H1 (cell line): ENCODE measurements at regions not wholly inside any gene's neighbourhood (a gene's known extent, or its start where the extent isn't known, plus 50 kb on each side); places are given as distances from the start of the nearest gene placed in this dataset.

ENCODE experiments used
- BACH1 ChIP-seq: IDR thresholded peaks from 2 replicates; pipeline ENCODE4 v1.6.1; 2012; ENCODE audit warnings: low read length, improper control_type of control experiment
- CTCF ChIP-seq, 3 experiments: IDR thresholded peaks; 1 replicate in 2 of 3; 2 replicates in 1 of 3; pipeline versions ENCODE4 v1.5.1 to v1.6.1; 2011; ENCODE audit warnings: low read length in 3 of 3, mild to moderate bottlenecking in 3 of 3, inconsistent platforms in 2 of 3, low read depth in 1 of 3, moderate library complexity in 1 of 3; ENCODE audit not compliant: insufficient read depth in 1 of 3; ENCODE audit errors: control extremely low read depth in 1 of 3
- MAFK ChIP-seq: IDR thresholded peaks from 2 replicates; pipeline ENCODE4 v1.6.1; 2012; ENCODE audit warnings: low read depth, mild to moderate bottlenecking, improper control_type of control experiment, low read length
- PHF8 ChIP-seq: fragments of 200-600 bp; sonication (generic); conservative IDR thresholded peaks from 2 replicates; pipeline ENCODE4 v1.7.1; 2012; ENCODE audit warnings: low read depth, mild to moderate bottlenecking, inconsistent platforms, low read length, moderate library complexity
- POLR2A ChIP-seq, 2 experiments: IDR thresholded peaks; 1 replicate in 1 of 2; 2 replicates in 1 of 2; pipeline ENCODE4 v1.6.1; 2011; ENCODE audit warnings: low read depth in 2 of 2, low read length in 2 of 2, mild to moderate bottlenecking in 2 of 2; ENCODE audit errors: control extremely low read depth in 1 of 2
- POLR2AphosphoS5 ChIP-seq: IDR thresholded peaks from 2 replicates; pipeline ENCODE4 v1.6.1; 2011; ENCODE audit warnings: low read depth, low read length
- SIN3A ChIP-seq, 2 experiments: IDR thresholded peaks in 1 of 2; conservative IDR thresholded peaks in 1 of 2; 2 replicates each; pipeline ENCODE4 v1.6.1; 2011 to 2012; ENCODE audit warnings: low read length in 2 of 2, improper control_type of control experiment in 1 of 2, low read depth in 1 of 2, mild to moderate bottlenecking in 1 of 2
- SP1 ChIP-seq: IDR thresholded peaks from 2 replicates; pipeline ENCODE4 v1.6.1; 2011; ENCODE audit warnings: low read depth, low read length
- SP4 ChIP-seq: IDR thresholded peaks from 2 replicates; pipeline ENCODE4 v1.6.1; 2012; ENCODE audit warnings: low read length, inconsistent platforms

- TF ChIP-seq CTCF (IDR thresholded peaks at IDR 0.05; ENCODE audit: control extremely low read depth in 1 of 3, insufficient read depth in 1 of 3, low read depth in 1 of 3, low read length in 3 of 3) (no peak), POLR2AphosphoS5 (no peak), BACH1 (no peak), SP1 (no peak), SIN3A (conservative IDR thresholded peaks at IDR 0.05 in 1 of 2, IDR thresholded peaks at IDR 0.05 in 1 of 2; ENCODE audit: low read depth in 1 of 2, low read length in 2 of 2) (no peak), MAFK (no peak), POLR2A (IDR thresholded peaks at IDR 0.05; ENCODE audit: control extremely low read depth in 1 of 2, low read depth in 2 of 2, low read length in 2 of 2) (no peak), PHF8 (no peak), SP4 (no peak)
These were observed 115.6 kb upstream of the PHYHIPL start for GRCh38 chr10:59060852-59061251.
